Adrenal gland (tissue), 9 donors: ENCODE measurements at regions not wholly inside any gene's neighbourhood (a gene's known extent, or its start where the extent isn't known, plus 50 kb on each side); places are given as distances from the start of the nearest gene placed in this dataset.

ENCODE experiments used
- DNase-seq, 7 donors: peaks; one replicate each; pipeline ENCODE4 v3.0.0-alpha.2; 2019 to 2020
- H3K27ac ChIP-seq, 5 donors: fragments of 200-600 bp; sonication (generic) in 4 of 5; 1 replicate in 3 of 5; 2 replicates in 2 of 5; pipeline versions ENCODE4 v1.5.1 to v1.8.0; 2016 to 2020; ENCODE audit warnings: mild to moderate bottlenecking in 1 of 5
- H3K27me3 ChIP-seq: fragments of 200-600 bp; 2 replicates; pipeline ENCODE4 v1.8.0; 2021
- H3K36me3 ChIP-seq, 2 donors: fragments of 200-600 bp; replicated peaks in 1 of 2; 1 replicate in 1 of 2; 2 replicates in 1 of 2; pipeline versions ENCODE4 v1.5.1 to v1.8.0; 2018 to 2022
- H3K4me1 ChIP-seq, 2 donors: fragments of 200-600 bp; replicated peaks in 1 of 2; 1 replicate in 1 of 2; 2 replicates in 1 of 2; pipeline versions ENCODE4 v1.5.1 to v1.8.0; 2018 to 2021
- H3K4me3 ChIP-seq, 4 donors: fragments of 200-600 bp; sonication (generic) in 3 of 4; one replicate each; pipeline ENCODE4 v1.5.1; 2016 to 2018
- H3K9me3 ChIP-seq, 3 donors: fragments of 200-600 bp; sonication (generic) in 1 of 3; replicated peaks in 1 of 3; 1 replicate in 2 of 3; 2 replicates in 1 of 3; pipeline versions ENCODE4 v1.5.1 to v1.8.0; 2016 to 2021
- POLR2A ChIP-seq, 2 donors: fragments of 450-650 bp; IDR thresholded peaks; one replicate each; pipeline ENCODE4 v1.6.1; 2017; ENCODE audit warnings: antibody characterized with exemption in 2 of 2, mild to moderate bottlenecking in 2 of 2, moderate library complexity in 1 of 2
- WGBS, 4 donors: extraction: QIAGEN DNeasy Blood & Tissue Kit in 2 of 4; methylation state at CpG; one replicate each; pipeline versions ENCODE4 v1.1.5 to v1.1.7; 2013 to 2017; 5-methylcytosine and 5-hydroxymethylcytosine counted together
- intact Hi-C, 2 donors: fragments of 100-400 bp; cut with DNase I; formaldehyde crosslinking; loops; one replicate each; pipeline versions ENCODE4 v1.14.1 to v1.15.0; 2022 to 2023
- TF ChIP-seq, protein P1 (sequence below), 6 experiments: fragments of 450-650 bp in 4 of 6; fragments of 200-600 bp in 2 of 6; sonication (generic) in 1 of 6; IDR thresholded peaks; 1 replicate in 5 of 6; 2 replicates in 1 of 6; pipeline versions ENCODE4 v1.5.1 to v1.8.0; 2016 to 2021; ENCODE audit warnings: antibody characterized with exemption in 6 of 6, mild to moderate bottlenecking in 2 of 6, moderate library complexity in 1 of 6
- donor health status: healthy with polysubstance abuse.
- donor health status: Bipolar disorder and iron deficiency.
- donor health status: DM: yes; HTN: yes; CAD: no.
- donor health status: DM: no; HTN: no; CAD: no.
- donor health status: DM: no; HTN: no; CAD: no.

DNA sequence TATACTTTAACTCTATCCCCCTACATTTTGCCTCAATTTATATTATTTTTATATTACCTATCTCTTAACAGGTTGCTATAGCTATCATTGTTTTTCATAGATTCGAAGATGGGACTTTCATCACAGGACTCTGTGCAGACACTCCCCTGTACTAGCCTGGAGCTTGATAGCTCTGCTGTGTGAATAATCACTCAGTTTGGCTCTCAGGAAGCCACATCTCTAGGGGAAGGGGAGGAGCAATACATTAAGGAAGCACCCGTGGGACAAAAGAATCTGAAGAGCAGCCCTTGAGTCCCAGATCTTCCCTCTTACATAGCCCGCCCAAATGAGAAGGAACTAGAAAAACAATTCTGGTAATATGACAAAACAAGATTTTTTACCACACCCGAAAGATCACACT lies 114.3 kb upstream of the FXR1 start:
- TF ChIP-seq, protein P1, sequence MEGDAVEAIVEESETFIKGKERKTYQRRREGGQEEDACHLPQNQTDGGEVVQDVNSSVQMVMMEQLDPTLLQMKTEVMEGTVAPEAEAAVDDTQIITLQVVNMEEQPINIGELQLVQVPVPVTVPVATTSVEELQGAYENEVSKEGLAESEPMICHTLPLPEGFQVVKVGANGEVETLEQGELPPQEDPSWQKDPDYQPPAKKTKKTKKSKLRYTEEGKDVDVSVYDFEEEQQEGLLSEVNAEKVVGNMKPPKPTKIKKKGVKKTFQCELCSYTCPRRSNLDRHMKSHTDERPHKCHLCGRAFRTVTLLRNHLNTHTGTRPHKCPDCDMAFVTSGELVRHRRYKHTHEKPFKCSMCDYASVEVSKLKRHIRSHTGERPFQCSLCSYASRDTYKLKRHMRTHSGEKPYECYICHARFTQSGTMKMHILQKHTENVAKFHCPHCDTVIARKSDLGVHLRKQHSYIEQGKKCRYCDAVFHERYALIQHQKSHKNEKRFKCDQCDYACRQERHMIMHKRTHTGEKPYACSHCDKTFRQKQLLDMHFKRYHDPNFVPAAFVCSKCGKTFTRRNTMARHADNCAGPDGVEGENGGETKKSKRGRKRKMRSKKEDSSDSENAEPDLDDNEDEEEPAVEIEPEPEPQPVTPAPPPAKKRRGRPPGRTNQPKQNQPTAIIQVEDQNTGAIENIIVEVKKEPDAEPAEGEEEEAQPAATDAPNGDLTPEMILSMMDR (IDR thresholded peaks at IDR 0.05): no peak
- Histone ChIP-seq H3K27ac (no peak overlapping the region), H3K4me3 (no peak overlapping the region), H3K27me3 (no peaks in the 10 kb centered on the region), H3K4me1 (no peaks in the 10 kb centered on the region), H3K9me3 (no peaks in the 10 kb centered on the region), H3K36me3 (no peaks in the 10 kb centered on the region)
- 53 to 58% (median 57%) methylated on average over 4 of the region's 4 CpGs for WGBS, 4 donors
- intact Hi-C loops: no loop called here
- DNase-seq: no peak

DNA sequence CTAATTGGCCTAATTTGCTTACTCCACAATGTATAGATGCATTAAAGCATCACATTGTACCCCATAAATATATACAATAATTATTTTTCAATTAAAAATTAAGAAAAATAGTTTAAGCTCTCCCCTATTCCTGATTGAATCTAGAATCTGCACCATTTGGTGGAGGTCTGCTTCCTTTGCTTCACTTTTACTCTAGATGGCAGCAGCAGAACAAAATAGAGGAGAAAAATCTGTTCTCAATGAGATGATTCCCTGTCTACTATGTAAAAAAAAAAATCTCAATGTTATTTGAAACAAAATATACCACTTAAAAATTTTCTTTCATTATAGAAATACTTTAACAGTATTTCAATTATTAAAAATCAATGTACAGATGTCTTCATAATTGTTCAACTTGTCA lies 109.6 kb upstream of the FXR1 start:
- TF ChIP-seq, protein P1 (IDR thresholded peaks at IDR 0.05): peak; percentile 18 to 62 (median 44)
- no peak for TF ChIP-seq POLR2A (IDR thresholded peaks at IDR 0.05)
- Histone ChIP-seq H3K4me3 (no peak overlapping the region), H3K27ac (no peak overlapping the region), H3K4me1 (no peaks in the 10 kb centered on the region), H3K27me3 (no peaks in the 10 kb centered on the region), H3K9me3 (no peaks in the 10 kb centered on the region), H3K36me3 (no peaks in the 10 kb centered on the region)
- intact Hi-C loops: loop anchor here in 1 of 2 donors (10.0 kb wide), 1 partner anchor 482 kb away; no protein-coding TSS in a partner anchor
- no peak for DNase-seq

DNA sequence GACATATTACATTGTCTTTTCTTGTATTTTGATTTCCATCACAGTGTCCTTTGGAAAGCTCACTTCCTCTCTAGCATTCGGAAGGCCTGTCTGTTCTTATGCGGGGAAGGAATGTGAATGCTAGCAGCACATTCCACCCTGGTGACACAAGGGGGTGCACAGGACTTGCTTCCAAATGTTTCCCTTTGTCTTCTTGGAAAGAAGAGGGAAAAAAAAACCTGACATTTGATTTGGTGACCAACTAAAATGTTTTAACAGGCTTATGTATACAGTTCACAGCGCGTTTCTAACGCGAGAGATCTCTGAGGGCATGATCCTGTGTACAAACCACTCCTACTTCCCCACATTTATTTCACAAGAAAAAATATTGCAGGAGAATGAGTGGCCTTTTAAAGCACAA lies 107.6 kb upstream of the FXR1 start:
- Histone ChIP-seq H3K27ac (no peak overlapping the region), H3K4me1 (no peaks in the 10 kb centered on the region), H3K4me3 (no peak overlapping the region), H3K9me3 (no peaks in the 10 kb centered on the region), H3K27me3 (no peaks in the 10 kb centered on the region), H3K36me3 (no peaks in the 10 kb centered on the region)
- no peak for TF ChIP-seq POLR2A (IDR thresholded peaks at IDR 0.05)
- TF ChIP-seq, protein P1 (IDR thresholded peaks at IDR 0.05): peak in 3 of 6 experiments; percentile 19 to 21 (median 19)
- 35 to 54% (median 44%) methylated on average over 6 of the region's 6 CpGs for WGBS, 4 donors
- intact Hi-C loops: loop anchor here in 1 of 2 donors (5.0 to 10.0 kb wide), 2 partner anchors 367 to 480 kb away; no protein-coding TSS in a partner anchor
- peak in 2 of 7 donors; percentile 19 to 25 for DNase-seq

DNA sequence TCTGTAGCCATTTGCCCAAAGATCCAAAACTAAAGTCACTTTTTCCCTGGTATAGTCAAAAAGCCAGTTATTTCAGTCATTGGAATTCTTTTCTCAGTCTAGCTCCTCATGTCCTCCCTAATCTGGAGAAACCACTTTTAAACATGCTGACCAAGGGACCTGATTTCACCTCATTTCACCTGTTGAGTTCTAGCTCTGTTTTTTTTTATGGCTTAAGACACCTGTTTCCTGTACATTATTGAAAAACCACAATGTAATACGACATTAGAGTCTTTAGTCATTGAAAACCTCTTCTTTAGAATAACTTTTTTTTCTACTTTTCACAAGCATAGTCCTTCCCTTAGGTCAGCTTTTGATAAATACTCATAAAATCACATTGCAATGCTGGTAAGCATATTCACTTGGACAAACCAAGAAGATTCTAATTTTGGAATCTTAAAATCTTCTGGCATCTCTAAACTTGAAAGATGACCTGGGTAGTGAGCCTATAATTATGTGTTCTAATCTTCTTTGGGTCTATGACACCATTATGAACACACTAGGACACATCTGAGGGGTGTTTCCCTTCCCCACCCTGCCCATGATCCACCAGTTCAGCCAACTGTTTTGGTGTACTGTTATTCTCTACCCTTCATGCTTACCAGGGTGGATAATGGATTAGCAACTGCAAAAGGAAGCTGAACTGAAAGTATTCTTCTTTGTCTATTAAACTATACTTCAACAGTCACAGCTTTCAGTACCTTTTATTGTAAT lies 103.5 kb upstream of the FXR1 start:
- WGBS, 4 donors: 40 to 62% (median 51%) methylated on average over 1 of the region's 1 CpG

More for the DNA sequence above, 103.5 kb upstream of the FXR1 start:
- no peak overlapping the region for H3K4me3 ChIP-seq
- intact Hi-C loops: loop anchor here in 1 of 2 donors (5.0 to 10.0 kb wide), 2 partner anchors 363 to 476 kb away; no protein-coding TSS in a partner anchor
- TF ChIP-seq POLR2A (IDR thresholded peaks at IDR 0.05): no peak
- TF ChIP-seq, protein P1 (IDR thresholded peaks at IDR 0.05): no peak
- H3K36me3 ChIP-seq: no peaks in the 10 kb centered on the region
- no peaks in the 10 kb centered on the region for H3K4me1 ChIP-seq
- no peaks in the 10 kb centered on the region for H3K9me3 ChIP-seq
- DNase-seq: no peak
- no peaks in the 10 kb centered on the region for H3K27me3 ChIP-seq
- H3K27ac ChIP-seq: no peak overlapping the region
